ENCODE measurements at regions not wholly inside any gene's neighbourhood (a gene's known extent, or its start where the extent isn't known, plus 50 kb on each side); places are given as distances from the start of the nearest gene placed in this dataset.
A peak's percentile ranks its signal among the peaks of the same experiment; 100 is the strongest.

GRCh38 chr11:104546501-104546900 lies 351.8 kb downstream of the CASP12 start:
- no peak for DNase-seq
- intact Hi-C loops (cut with DNase I): no loop called here

GRCh38 chr11:104541701-104542100 lies 356.6 kb downstream of the CASP12 start:
- no peak for DNase-seq
- intact Hi-C loops (cut with DNase I): no loop called here

GRCh38 chr11:104538313-104538712 lies 359.9 kb downstream of the CASP12 start:
- DNase-seq: no peak
- intact Hi-C loops (cut with DNase I): no loop called here

- intact Hi-C loops (cut with DNase I): no loop called here
- DNase-seq: no peak
These were observed 364.0 kb downstream of the CASP12 start for GRCh38 chr11:104534278-104534677.

- intact Hi-C loops (cut with DNase I): no loop called here
These were observed 366.4 kb downstream of the CASP12 start for GRCh38 chr11:104531894-104532293.

GRCh38 chr11:104531075-104531474 lies 367.1 kb upstream of the PDGFD start:
- intact Hi-C loops (cut with DNase I): no loop called here

More at GRCh38 chr11:104531894-104532293, 366.4 kb downstream of the CASP12 start:
- no peak for DNase-seq

GRCh38 chr11:104529906-104530305 lies 366.0 kb upstream of the PDGFD start:
- no peak for DNase-seq
- intact Hi-C loops (cut with DNase I): no loop called here

More at GRCh38 chr11:104531075-104531474, 367.1 kb upstream of the PDGFD start:
- DNase-seq: no peak

GRCh38 chr11:104529213-104529612 lies 365.3 kb upstream of the PDGFD start:
- DNase-seq: no peak
- intact Hi-C loops (cut with DNase I): no loop called here

- no peak for DNase-seq
- intact Hi-C loops (cut with DNase I): no loop called here
These were observed 362.1 kb upstream of the PDGFD start for GRCh38 chr11:104526006-104526405.

GRCh38 chr11:104525416-104525815 lies 361.5 kb upstream of the PDGFD start:
- no peak for DNase-seq
- intact Hi-C loops (cut with DNase I): no loop called here

GRCh38 chr11:104524254-104524653 lies 360.3 kb upstream of the PDGFD start:
- DNase-seq: no peak
- intact Hi-C loops (cut with DNase I): no loop called here

GRCh38 chr11:104523611-104524010 lies 359.7 kb upstream of the PDGFD start:
- DNase-seq: no peak
- intact Hi-C loops (cut with DNase I): no loop called here

- DNase-seq: no peak
- intact Hi-C loops (cut with DNase I): no loop called here
These were observed 358.7 kb upstream of the PDGFD start for GRCh38 chr11:104522650-104523049.

GRCh38 chr11:104522123-104522522 lies 358.2 kb upstream of the PDGFD start:
- intact Hi-C loops (cut with DNase I): no loop called here
- DNase-seq: no peak

GRCh38 chr11:104510169-104510568 lies 346.2 kb upstream of the PDGFD start:
- peak in 3 of 10 donors; percentile 21 to 70 (median 23) for DNase-seq
- intact Hi-C loops (cut with DNase I): no loop called here

- DNase-seq: no peak
- intact Hi-C loops (cut with DNase I): no loop called here
These were observed 326.2 kb upstream of the PDGFD start for GRCh38 chr11:104490182-104490581.

- intact Hi-C loops (cut with DNase I): no loop called here
These were observed 324.6 kb upstream of the PDGFD start for GRCh38 chr11:104488561-104488960.

GRCh38 chr11:104487046-104487806 lies 323.3 kb upstream of the PDGFD start:
- intact Hi-C loops (cut with DNase I): no loop called here
- DNase-seq: no peak

More at GRCh38 chr11:104488561-104488960, 324.6 kb upstream of the PDGFD start:
- DNase-seq: no peak

GRCh38 chr11:104484804-104485554 lies 321.0 kb upstream of the PDGFD start:
- DNase-seq: no peak
- intact Hi-C loops (cut with DNase I): no loop called here

- DNase-seq: no peak
- intact Hi-C loops (cut with DNase I): no loop called here
These were observed 313.0 kb upstream of the PDGFD start for GRCh38 chr11:104476898-104477297.

- DNase-seq: no peak
- intact Hi-C loops (cut with DNase I): no loop called here
These were observed 312.5 kb upstream of the PDGFD start for GRCh38 chr11:104476454-104476853.

GRCh38 chr11:104467404-104467803 lies 303.5 kb upstream of the PDGFD start:
- DNase-seq: no peak
- intact Hi-C loops (cut with DNase I): no loop called here

All from posterior cingulate gyrus (tissue), 11 donors.